Esophagus squamous epithelium (tissue), 5 donors: ENCODE measurements at regions not wholly inside any gene's neighbourhood (a gene's known extent, or its start where the extent isn't known, plus 50 kb on each side); places are given as distances from the start of the nearest gene placed in this dataset.

Source experiments
- DNase-seq: peaks from one replicate; lab custom pipeline; 2025; lab: John Stamatoyannopoulos, UW
- H3K27ac ChIP-seq, 4 donors: fragments of 200-600 bp; sonication (generic); one replicate each; pipeline ENCODE4 v1.5.1; 2016 to 2019; ENCODE audit warnings: mild to moderate bottlenecking in 1 of 4
- H3K27me3 ChIP-seq, 4 donors: fragments of 200-600 bp; sonication (generic); 1 replicate in 3 of 4; 2 replicates in 1 of 4; pipeline versions ENCODE4 v1.5.1 to v1.6.0; 2017 to 2021; ENCODE audit warnings: antibody characterized with exemption in 1 of 4
- H3K36me3 ChIP-seq, 3 donors: fragments of 200-600 bp; sonication (generic); one replicate each; pipeline ENCODE4 v1.5.1; 2016 to 2019
- H3K4me1 ChIP-seq, 3 donors: fragments of 200-600 bp; sonication (generic); one replicate each; pipeline ENCODE4 v1.5.1; 2017 to 2019
- H3K4me3 ChIP-seq, 4 donors: fragments of 200-600 bp; sonication (generic); 1 replicate in 3 of 4; 2 replicates in 1 of 4; pipeline ENCODE4 v1.5.1; 2016 to 2019; ENCODE audit warnings: mild to moderate bottlenecking in 2 of 4, moderate library complexity in 1 of 4
- H3K9me3 ChIP-seq, 3 donors: fragments of 200-600 bp; sonication (generic); one replicate each; pipeline ENCODE4 v1.5.1; 2016 to 2019
- CTCF ChIP-seq, 6 experiments: fragments of 450-650 bp in 4 of 6; fragments of 200-600 bp in 2 of 6; sonication (generic) in 2 of 6; IDR thresholded peaks; one replicate each; pipeline ENCODE4 v1.5.1; 2016 to 2019; ENCODE audit warnings: antibody characterized with exemption in 6 of 6, mild to moderate bottlenecking in 4 of 6, moderate library complexity in 4 of 6
- POLR2A ChIP-seq, 4 donors: fragments of 450-650 bp; IDR thresholded peaks; one replicate each; pipeline ENCODE4 v1.6.1; 2017; ENCODE audit warnings: antibody characterized with exemption in 4 of 4, mild to moderate bottlenecking in 4 of 4, moderate library complexity in 3 of 4
- WGBS, 2 donors: methylation state at CpG; one replicate each; pipeline ENCODE4 v1.1.5; 2018; 5-methylcytosine and 5-hydroxymethylcytosine counted together
- intact Hi-C: fragments of 100-400 bp; cut with DNase I; formaldehyde crosslinking; loops from one replicate; pipeline ENCODE4 v1.15.0; 2022
- donor health status: DM: yes; HTN: yes; CAD: no.

GRCh38 chr12:19012965-19013364 is 116.6 kb upstream of the PLEKHA5 start:
- Histone ChIP-seq H3K27ac (no peak overlapping the region), H3K27me3 (no peaks in the 10 kb centered on the region), H3K4me1 (no peaks in the 10 kb centered on the region), H3K4me3 (no peak overlapping the region), H3K36me3 (no peaks in the 10 kb centered on the region), H3K9me3 (no peaks in the 10 kb centered on the region)
- intact Hi-C loops: no loop called here
- no peak for DNase-seq
- TF ChIP-seq POLR2A (IDR thresholded peaks at IDR 0.05) (no peak), CTCF (IDR thresholded peaks at IDR 0.05) (no peak)
- 68 to 75% methylated on average over 3 of the region's 3 CpGs for WGBS, 2 donors

GRCh38 chr12:19014240-19014639 is 115.3 kb upstream of the PLEKHA5 start:
- peaks cover 0 to 8% (median 0%) of the 10 kb centered on the region in 3 donors for H3K4me1 ChIP-seq
- intact Hi-C loops: no loop called here
- no peaks in the 10 kb centered on the region for H3K9me3 ChIP-seq
- no peak overlapping the region for H3K4me3 ChIP-seq
- H3K27ac ChIP-seq: no peak overlapping the region
- 20 to 34% methylated on average over 2 of the region's 2 CpGs for WGBS, 2 donors
- TF ChIP-seq POLR2A (IDR thresholded peaks at IDR 0.05) (no peak), CTCF (IDR thresholded peaks at IDR 0.05) (no peak)
- no peaks in the 10 kb centered on the region for H3K27me3 ChIP-seq
- H3K36me3 ChIP-seq: no peaks in the 10 kb centered on the region
- no peak for DNase-seq

GRCh38 chr12:19015285-19015684 is 114.2 kb upstream of the PLEKHA5 start:
- intact Hi-C loops: no loop called here
- 70 to 74% methylated on average over 5 of the region's 5 CpGs for WGBS, 2 donors
- DNase-seq: no peak
- Histone ChIP-seq H3K27ac (no peak overlapping the region), H3K36me3 (no peaks in the 10 kb centered on the region), H3K4me3 (no peak overlapping the region), H3K9me3 (no peaks in the 10 kb centered on the region), H3K27me3 (no peaks in the 10 kb centered on the region), H3K4me1 (peaks cover 0 to 8% (median 0%) of the 10 kb centered on the region in 3 donors)
- TF ChIP-seq CTCF (IDR thresholded peaks at IDR 0.05) (no peak), POLR2A (IDR thresholded peaks at IDR 0.05) (no peak)

- H3K27me3 ChIP-seq: no peaks in the 10 kb centered on the region
- WGBS, 2 donors: 33 to 35% methylated on average over 1 of the region's 1 CpG
- H3K4me3 ChIP-seq: no peak overlapping the region
- intact Hi-C loops: no loop called here
- TF ChIP-seq POLR2A (IDR thresholded peaks at IDR 0.05): no peak
- no peak for TF ChIP-seq CTCF (IDR thresholded peaks at IDR 0.05)
- no peak overlapping the region for H3K27ac ChIP-seq
- H3K4me1 ChIP-seq: peaks cover 0 to 8% (median 0%) of the 10 kb centered on the region in 3 donors
- no peaks in the 10 kb centered on the region for H3K9me3 ChIP-seq
- no peak for DNase-seq
- no peaks in the 10 kb centered on the region for H3K36me3 ChIP-seq
These were observed 111.1 kb upstream of the PLEKHA5 start for GRCh38 chr12:19018302-19018970.

GRCh38 chr12:19021240-19021639 is 108.3 kb upstream of the PLEKHA5 start:
- 74 to 86% methylated on average over 4 of the region's 4 CpGs for WGBS, 2 donors
- TF ChIP-seq POLR2A (IDR thresholded peaks at IDR 0.05) (no peak), CTCF (IDR thresholded peaks at IDR 0.05) (no peak)

More at GRCh38 chr12:19021240-19021639, 108.3 kb upstream of the PLEKHA5 start:
- intact Hi-C loops: no loop called here
- Histone ChIP-seq H3K27ac (no peak overlapping the region), H3K36me3 (no peaks in the 10 kb centered on the region), H3K27me3 (no peaks in the 10 kb centered on the region), H3K4me1 (peaks cover 0 to 8% (median 0%) of the 10 kb centered on the region in 3 donors), H3K9me3 (no peaks in the 10 kb centered on the region), H3K4me3 (no peak overlapping the region)
- DNase-seq: no peak
